ENCODE measurements at regions not wholly inside any gene's neighbourhood (a gene's known extent, or its start where the extent isn't known, plus 50 kb on each side); places are given as distances from the start of the nearest gene placed in this dataset.

GRCh38 chr5:89827359-89827758, 582.2 kb downstream of the CETN3 start:
- TF ChIP-seq, protein P1, sequence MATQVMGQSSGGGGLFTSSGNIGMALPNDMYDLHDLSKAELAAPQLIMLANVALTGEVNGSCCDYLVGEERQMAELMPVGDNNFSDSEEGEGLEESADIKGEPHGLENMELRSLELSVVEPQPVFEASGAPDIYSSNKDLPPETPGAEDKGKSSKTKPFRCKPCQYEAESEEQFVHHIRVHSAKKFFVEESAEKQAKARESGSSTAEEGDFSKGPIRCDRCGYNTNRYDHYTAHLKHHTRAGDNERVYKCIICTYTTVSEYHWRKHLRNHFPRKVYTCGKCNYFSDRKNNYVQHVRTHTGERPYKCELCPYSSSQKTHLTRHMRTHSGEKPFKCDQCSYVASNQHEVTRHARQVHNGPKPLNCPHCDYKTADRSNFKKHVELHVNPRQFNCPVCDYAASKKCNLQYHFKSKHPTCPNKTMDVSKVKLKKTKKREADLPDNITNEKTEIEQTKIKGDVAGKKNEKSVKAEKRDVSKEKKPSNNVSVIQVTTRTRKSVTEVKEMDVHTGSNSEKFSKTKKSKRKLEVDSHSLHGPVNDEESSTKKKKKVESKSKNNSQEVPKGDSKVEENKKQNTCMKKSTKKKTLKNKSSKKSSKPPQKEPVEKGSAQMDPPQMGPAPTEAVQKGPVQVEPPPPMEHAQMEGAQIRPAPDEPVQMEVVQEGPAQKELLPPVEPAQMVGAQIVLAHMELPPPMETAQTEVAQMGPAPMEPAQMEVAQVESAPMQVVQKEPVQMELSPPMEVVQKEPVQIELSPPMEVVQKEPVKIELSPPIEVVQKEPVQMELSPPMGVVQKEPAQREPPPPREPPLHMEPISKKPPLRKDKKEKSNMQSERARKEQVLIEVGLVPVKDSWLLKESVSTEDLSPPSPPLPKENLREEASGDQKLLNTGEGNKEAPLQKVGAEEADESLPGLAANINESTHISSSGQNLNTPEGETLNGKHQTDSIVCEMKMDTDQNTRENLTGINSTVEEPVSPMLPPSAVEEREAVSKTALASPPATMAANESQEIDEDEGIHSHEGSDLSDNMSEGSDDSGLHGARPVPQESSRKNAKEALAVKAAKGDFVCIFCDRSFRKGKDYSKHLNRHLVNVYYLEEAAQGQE (IDR thresholded peaks at IDR 0.05; ENCODE audit: insufficient replicate concordance, low read depth), result no peak
- no peak for TF ChIP-seq CTCF (IDR thresholded peaks at IDR 0.05; ENCODE audit: insufficient read depth, low read length)
- TF ChIP-seq GABPA (IDR thresholded peaks at IDR 0.05; ENCODE audit: low read depth), result no peak
- TF ChIP-seq POLR2AphosphoS5 (IDR thresholded peaks at IDR 0.05; ENCODE audit: low read depth), result no peak
- TF ChIP-seq SPI1 (IDR thresholded peaks at IDR 0.05; ENCODE audit: borderline replicate concordance, low read depth), result no peak
